ENCODE measurements at regions not wholly inside any gene's neighbourhood (a gene's known extent, or its start where the extent isn't known, plus 50 kb on each side); places are given as distances from the start of the nearest gene placed in this dataset.

- DNase-seq = no peak
Observed at GRCh38 chr12:13668880-13669279, 312.5 kb downstream of the GRIN2B start.

- no peak for DNase-seq
Observed at GRCh38 chr12:13666806-13667205, 314.6 kb downstream of the GRIN2B start.

- DNase-seq = peak in 1 of 2 experiments; percentile 2
Observed at GRCh38 chr12:13661005-13661887, 320.2 kb downstream of the GRIN2B start.

- no peak for DNase-seq
Observed at GRCh38 chr12:13654456-13654855, 326.9 kb downstream of the GRIN2B start.

GRCh38 chr12:13652105-13652504, 329.3 kb downstream of the GRIN2B start:
- DNase-seq = no peak

- DNase-seq = no peak
Observed at GRCh38 chr12:13635709-13636108, 345.7 kb downstream of the GRIN2B start.

- DNase-seq = no peak
Observed at GRCh38 chr12:13631873-13632272, 349.5 kb downstream of the GRIN2B start.

GRCh38 chr12:13630354-13630753, 351.0 kb downstream of the GRIN2B start:
- DNase-seq = no peak

- no peak for DNase-seq
Observed at GRCh38 chr12:13628067-13628466, 353.3 kb downstream of the GRIN2B start.

- DNase-seq = no peak
Observed at GRCh38 chr12:13627536-13627935, 353.9 kb downstream of the GRIN2B start.

GRCh38 chr12:13613297-13613696, 368.1 kb downstream of the GRIN2B start:
- no peak for DNase-seq

GRCh38 chr12:13609894-13610679, 371.3 kb downstream of the GRIN2B start:
- DNase-seq = no peak

GRCh38 chr12:13606290-13606689, 375.1 kb downstream of the GRIN2B start:
- DNase-seq = no peak

GRCh38 chr12:13603953-13604352, 377.4 kb downstream of the GRIN2B start:
- DNase-seq = no peak

- DNase-seq = no peak
Observed at GRCh38 chr12:13602172-13602571, 379.2 kb downstream of the GRIN2B start.

- no peak for DNase-seq
Observed at GRCh38 chr12:13599176-13599575, 382.2 kb downstream of the GRIN2B start.

GRCh38 chr12:13597837-13598236, 383.6 kb downstream of the GRIN2B start:
- no peak for DNase-seq

- no peak for DNase-seq
Observed at GRCh38 chr12:13597166-13597565, 384.2 kb downstream of the GRIN2B start.

- DNase-seq = no peak
Observed at GRCh38 chr12:13596714-13597113, 384.7 kb downstream of the GRIN2B start.

GRCh38 chr12:13595536-13596443, 385.6 kb downstream of the GRIN2B start:
- no peak for DNase-seq

GRCh38 chr12:13594731-13595514, 386.5 kb downstream of the GRIN2B start:
- no peak for DNase-seq

Measured in cerebellar nuclear complex (tissue), 1 donor.